HG02973 (cell line): ENCODE measurements at regions not wholly inside any gene's neighbourhood (a gene's known extent, or its start where the extent isn't known, plus 50 kb on each side); places are given as distances from the start of the nearest gene placed in this dataset.

Source experiments
- ATAC-seq: cut with Tn5 transposase; IDR thresholded peaks from one replicate; pipeline ENCODE4 v1.9.1; 2021; ENCODE audit warnings: moderate library complexity; ENCODE audit not compliant: unreplicated experiment

GRCh38 chr7:35508623-35509400, 186.1 kb downstream of the HERPUD2 start:
- no peak for ATAC-seq

GRCh38 chr7:35505066-35505465, 189.9 kb downstream of the HERPUD2 start:
- ATAC-seq, result no peak

- no peak for ATAC-seq
Observed at GRCh38 chr7:35504365-35504764, 190.6 kb downstream of the HERPUD2 start.

GRCh38 chr7:35501681-35502080, 193.3 kb downstream of the HERPUD2 start:
- no peak for ATAC-seq

GRCh38 chr7:35499226-35499625, 195.7 kb downstream of the HERPUD2 start:
- no peak for ATAC-seq

- ATAC-seq, result no peak
Observed at GRCh38 chr7:35498416-35498815, 196.5 kb downstream of the HERPUD2 start.

GRCh38 chr7:35495844-35496243, 199.1 kb downstream of the HERPUD2 start:
- no peak for ATAC-seq

- ATAC-seq, result no peak
Observed at GRCh38 chr7:35495377-35495776, 199.6 kb downstream of the HERPUD2 start.

- no peak for ATAC-seq
Observed at GRCh38 chr7:35494407-35494806, 200.5 kb downstream of the HERPUD2 start.

- no peak for ATAC-seq
Observed at GRCh38 chr7:35492451-35493175, 202.3 kb downstream of the HERPUD2 start.

GRCh38 chr7:35491233-35491632, 203.7 kb downstream of the HERPUD2 start:
- no peak for ATAC-seq

GRCh38 chr7:35487841-35488240, 207.1 kb downstream of the HERPUD2 start:
- no peak for ATAC-seq

GRCh38 chr7:35487402-35487801, 207.5 kb downstream of the HERPUD2 start:
- ATAC-seq, result no peak

GRCh38 chr7:35485436-35485835, 209.5 kb downstream of the HERPUD2 start:
- ATAC-seq, result no peak

GRCh38 chr7:35483568-35483967, 211.4 kb downstream of the HERPUD2 start:
- no peak for ATAC-seq

GRCh38 chr7:35482231-35482630, 212.7 kb downstream of the HERPUD2 start:
- ATAC-seq, result no peak

- no peak for ATAC-seq
Observed at GRCh38 chr7:35480806-35481205, 214.1 kb downstream of the HERPUD2 start.

GRCh38 chr7:35477609-35478008, 217.3 kb downstream of the HERPUD2 start:
- ATAC-seq, result no peak

- ATAC-seq, result no peak
Observed at GRCh38 chr7:35474100-35474499, 220.2 kb upstream of the TBX20 start.

GRCh38 chr7:35468606-35469005, 214.7 kb upstream of the TBX20 start:
- ATAC-seq, result no peak

- no peak for ATAC-seq
Observed at GRCh38 chr7:35467456-35467978, 213.6 kb upstream of the TBX20 start.

GRCh38 chr7:35465791-35466336, 212.0 kb upstream of the TBX20 start:
- no peak for ATAC-seq
